ENCODE measurements at regions not wholly inside any gene's neighbourhood (a gene's known extent, or its start where the extent isn't known, plus 50 kb on each side); places are given as distances from the start of the nearest gene placed in this dataset.
A peak's percentile ranks its signal among the peaks of the same experiment; 100 is the strongest.
"Not testable (repeated sequence)": the region's sequence is repeated elsewhere in the genome, so short reads cannot be mapped to it uniquely, and the experiment has no call there.

DNA sequence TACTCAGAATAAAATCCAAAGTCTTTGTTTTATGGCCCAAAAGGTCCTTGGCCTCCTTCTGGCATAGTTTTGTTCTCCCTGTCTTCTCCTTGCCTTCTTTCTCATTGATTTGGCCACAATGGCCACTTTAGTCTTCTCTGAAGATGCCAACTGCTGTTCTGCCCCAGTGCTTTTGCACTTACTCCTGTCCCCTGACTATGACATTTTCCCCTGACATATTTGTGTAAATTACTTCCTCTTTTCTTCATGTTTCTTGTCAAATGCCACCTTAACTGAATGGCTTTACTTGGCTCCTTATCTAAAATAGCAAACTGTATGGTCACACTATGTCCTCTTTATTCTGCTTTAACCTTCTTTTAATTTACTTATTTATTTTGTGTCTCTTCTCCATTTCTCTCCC, 484.7 kb upstream of the ARRDC3 start:
- no peak for DNase-seq

DNA sequence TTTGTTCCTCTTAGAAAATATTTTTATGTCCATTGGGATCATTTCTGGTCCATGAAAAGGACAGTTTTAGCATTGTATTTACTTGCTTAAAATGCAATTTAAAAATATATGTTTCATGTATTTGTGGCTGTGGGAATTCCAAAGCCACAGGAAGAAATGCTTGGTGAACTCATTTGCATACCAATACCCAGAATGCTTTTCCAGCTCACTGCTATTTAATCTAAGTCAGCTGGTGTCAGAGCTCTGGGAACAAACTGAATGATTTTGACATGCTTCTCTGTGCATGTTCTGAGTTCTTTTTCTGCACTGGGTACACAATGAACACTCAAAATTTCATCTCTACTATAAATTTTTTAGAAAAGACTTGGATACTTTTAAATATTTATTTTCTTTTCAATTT, 482.8 kb upstream of the ARRDC3 start:
- no peak for DNase-seq

DNA sequence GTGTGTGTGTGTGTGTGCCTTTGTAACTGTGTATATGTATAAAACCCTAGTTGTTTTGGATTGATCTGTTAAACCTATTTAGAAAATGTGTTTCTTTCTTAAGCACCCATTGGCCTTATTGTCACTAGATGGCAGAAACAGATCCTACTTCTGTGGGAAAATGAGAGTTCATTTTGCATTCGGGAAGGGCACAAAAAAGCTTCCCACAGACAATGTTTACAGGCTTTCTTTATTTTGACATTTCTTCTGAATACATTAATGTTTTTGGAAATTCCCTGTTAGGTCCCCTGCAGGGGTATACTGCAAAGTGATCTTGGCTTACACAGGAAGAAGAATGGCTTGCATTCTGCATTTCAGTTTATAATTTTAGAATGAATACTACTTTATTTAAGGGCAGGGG, 481.8 kb upstream of the ARRDC3 start:
- DNase-seq: no peak

DNA sequence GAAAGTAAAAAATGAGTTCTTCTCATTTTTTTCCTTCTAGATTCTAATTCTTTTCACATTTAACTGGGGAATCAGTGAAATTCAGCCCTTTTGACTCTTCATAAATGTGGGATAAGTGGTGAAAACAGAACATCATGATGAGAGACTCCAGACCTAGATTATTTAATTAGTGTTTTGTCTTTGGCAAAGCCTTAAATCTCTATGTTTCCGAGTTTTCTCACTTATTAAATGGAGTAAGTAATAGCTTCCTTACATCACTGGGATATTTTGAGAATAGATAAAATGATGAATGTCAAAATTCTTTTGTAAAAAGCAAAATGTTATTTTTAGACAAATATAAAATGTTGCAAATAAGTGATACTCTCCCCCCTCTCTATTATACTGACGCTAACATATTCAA, 468.6 kb upstream of the ARRDC3 start:
- no peak for DNase-seq

DNA sequence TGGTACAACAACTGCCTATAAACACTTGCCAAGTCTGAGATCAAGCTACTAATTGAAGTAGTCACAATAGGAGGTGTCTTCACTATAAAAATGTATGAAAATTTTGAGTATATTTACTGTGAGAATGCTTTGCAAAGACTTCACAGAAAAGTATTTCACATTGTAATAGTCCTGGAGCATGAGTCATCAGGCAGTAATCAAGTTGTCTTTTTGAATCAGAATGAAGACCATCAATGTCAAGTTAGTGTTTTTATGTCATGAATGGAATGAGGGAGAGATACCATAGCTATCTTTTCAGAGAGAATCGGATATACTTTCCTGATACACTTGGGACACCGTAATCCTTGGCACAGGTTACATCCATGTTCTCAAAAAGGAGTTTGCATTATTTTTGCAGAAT, 466.9 kb upstream of the ARRDC3 start:
- no peak for DNase-seq

DNA sequence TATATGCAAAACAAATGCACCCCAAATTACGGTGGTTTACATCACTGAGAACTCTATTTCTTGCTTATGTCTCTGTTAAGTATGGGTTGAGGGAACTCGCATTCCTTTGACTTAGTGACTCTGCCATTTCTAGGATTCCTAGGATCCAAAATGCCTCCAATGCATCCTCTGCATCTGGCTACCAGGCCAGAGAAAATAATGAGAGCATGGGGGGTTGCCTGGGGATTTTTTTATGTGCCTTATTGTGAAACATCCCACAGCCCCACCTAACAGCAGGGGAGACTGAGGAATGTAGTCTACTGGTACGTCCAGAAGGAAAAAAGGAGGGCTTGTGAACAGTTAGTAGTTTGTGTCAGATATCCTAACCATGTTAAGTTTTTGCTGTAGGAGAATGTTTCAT, 466.0 kb upstream of the ARRDC3 start:
- DNase-seq: no peak

DNA sequence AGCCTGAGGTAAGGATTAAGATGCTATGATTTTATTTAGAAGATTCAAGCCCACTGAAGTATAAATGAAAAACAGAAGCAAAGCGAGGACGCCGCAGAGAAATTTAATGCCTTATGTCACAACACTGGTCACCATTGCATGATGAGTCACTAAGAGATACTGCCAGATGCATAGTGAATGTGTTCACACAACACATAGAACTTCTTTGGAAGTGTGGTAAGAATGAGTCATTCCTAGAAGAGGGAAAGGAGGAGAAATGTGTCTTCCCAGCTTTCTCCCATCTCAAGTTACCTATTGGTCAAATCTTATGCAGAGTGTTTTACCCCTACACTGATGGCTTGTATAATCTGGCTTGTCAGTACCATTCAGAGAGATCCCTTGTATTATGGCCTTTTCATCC, 465.3 kb upstream of the ARRDC3 start:
- no peak for DNase-seq

DNA sequence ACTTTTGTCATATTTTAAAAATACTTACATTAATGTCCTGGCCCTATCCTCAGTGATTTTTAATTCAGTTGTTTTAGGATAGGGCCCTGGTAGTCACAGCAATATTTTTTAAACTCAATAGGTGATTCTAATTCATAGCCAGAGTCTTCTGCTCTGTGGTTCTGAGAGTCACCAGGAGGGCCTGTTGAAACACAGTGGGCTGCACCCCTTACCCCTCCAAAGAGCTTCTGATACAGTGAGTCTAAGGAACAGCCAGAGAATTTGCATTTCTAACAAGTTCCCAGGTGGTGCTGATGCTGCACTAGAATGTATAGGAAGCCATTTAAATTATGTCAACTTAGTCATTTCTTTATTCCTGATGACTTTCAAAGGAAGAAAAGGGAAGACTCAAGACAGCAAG, 458.3 kb upstream of the ARRDC3 start:
- no peak for DNase-seq

DNA sequence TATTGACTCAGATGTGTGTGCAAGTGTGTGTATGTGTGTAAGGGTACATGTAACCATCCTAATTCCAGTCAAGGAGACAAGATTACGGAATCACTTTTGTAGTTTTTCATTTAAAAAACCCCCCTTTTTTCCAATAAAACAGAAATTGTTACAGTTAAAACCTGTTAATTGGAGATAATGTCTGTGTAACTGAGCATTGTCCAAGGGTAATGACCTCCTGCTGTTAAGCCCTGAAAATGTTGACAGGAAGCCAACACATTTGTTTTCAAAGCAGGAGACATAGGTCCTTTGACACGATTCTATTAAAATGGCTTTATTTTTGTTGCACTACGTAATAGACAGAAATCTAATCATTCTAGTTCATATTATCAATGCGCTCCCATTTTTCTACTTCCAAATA, 457.3 kb upstream of the ARRDC3 start:
- peak in 1 of 2 experiments; percentile 7 for DNase-seq

DNA sequence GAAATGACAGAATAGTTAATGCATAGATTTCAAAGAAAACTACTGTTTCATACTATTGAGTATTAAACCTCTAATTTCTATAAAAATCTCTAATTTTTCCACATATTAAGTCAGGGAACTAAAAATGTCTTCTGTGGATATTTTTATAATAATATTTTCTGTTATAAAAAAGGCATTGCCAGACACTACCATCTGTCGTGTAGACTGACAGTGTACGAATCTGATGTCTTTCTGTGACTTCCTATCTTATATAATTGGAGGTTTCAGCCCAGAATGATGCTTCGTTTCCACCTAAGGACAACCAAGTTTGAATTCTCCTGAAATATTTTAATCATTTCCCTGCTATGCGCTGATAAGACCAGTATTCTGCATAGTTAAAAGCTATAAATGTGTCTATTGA, 456.6 kb upstream of the ARRDC3 start:
- no peak for DNase-seq

DNA sequence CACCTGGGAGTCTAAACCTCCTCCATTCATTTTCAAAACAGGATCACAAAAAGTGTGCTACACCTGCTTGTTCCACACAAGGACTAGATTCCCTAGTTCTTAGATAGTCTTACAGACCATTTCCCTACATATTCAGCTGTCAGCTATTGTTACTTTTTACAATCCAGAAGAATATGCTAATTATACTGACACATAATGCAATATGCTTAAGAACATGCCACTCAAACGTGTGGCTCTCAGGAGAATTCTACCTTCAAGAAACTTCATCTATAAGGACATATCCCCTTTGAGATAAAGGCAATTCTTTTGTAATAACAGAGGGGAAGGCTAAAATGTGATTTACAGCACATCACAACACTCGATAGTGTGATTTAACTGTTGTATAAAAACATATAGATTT, 456.1 kb upstream of the ARRDC3 start:
- DNase-seq: no peak

DNA sequence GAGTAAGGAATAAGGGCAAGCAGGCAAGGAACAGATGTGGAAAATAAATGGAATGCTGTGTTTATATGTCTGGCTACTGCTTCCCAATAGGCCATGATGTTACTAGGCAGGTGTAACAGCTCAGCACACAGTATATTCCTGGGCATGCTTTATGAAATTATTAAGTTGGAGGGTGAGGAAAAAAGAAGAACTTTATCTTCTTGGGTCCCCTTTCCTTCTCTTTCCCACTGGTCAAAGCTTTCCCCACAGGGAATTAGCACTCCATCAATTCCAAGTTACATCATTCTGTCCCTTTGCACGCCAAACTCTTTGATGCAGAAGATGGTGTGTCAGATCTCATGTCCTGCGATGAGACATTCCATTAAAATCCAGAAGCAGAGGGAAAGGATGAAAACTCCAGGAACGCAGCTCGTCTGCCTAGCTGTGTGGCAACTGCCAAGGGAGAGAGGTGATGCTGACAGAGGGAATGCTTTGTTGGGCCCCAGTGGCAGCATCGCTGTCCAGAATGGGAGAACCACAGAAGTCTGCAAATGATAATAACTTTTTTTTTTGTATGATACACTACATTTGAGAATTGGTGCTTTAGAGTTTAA, 447.3 kb upstream of the ARRDC3 start:
- no peak for DNase-seq

DNA sequence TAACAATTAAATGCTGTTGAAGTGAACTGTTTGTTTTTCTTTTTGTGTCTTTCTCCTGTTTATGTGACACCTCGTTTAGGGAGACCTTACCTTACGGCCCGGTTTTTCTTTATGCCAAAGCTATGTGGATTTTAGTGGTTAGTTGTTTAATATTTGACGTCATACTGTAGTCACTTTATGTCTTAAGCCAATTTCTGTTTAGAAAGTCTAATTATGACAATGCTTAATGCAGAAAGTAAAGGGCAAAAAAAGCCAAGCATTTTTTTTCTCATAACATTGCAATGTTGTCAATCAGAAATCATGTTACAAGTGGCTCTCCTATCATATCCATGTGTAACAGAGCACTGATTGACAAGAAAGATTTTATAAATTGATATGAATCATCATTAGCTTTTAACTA, 442.5 kb upstream of the ARRDC3 start:
- no peak for DNase-seq

DNA sequence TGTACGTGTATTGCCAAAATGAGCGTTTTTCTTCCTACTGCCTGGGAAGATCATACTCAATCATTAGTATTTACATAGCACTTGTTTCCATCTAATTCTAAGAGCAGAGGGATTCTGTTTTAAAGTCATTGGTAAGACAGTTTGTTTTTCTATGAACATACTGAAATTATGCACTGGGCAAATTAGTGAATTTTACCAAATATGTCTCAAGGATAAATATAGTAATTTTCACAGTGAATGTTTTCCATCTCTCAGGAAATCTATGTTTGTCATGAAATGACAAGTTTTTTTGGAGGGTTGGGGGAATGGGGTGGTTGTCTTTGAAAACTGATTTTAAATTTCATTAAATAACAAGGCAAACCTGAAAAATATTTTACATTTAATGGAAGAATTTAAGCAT, 441.3 kb upstream of the ARRDC3 start:
- DNase-seq: no peak

DNA sequence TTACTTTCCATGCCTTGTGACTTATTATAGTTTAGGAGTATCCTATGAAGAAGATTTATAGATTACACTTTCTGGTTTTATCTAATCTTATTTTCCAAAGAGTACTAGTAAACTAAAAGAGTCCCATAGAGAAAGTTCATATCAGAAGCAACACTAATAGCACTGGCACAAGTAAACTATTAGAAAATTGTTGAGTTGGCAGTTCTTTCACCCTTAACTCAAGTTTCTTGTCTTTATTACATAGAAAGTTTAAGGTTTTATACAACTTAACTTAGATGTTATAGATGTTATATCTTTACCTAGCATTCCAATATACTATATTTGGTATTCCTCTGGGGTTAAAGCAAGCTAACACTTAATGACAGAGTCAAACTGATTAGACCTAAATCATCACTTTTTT, 437.8 kb upstream of the ARRDC3 start:
- no peak for DNase-seq

DNA sequence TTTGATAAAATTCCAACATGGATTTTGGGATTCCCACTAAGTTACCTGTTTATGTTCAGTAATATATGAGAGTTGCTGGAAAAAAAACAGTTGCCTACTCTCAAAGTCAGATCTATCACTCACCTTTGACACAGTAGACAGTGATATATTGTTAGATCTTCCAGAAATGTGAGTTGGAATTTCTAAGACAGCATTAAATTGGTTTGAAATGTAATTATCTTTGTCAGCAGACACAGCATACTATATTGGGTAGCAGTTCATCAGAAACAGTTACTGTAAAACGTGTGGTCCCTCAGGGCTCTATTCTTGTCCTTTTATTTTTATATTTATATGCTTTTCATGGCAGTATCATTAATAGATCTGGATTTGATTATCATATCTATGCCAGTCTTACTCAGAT, 433.6 kb upstream of the ARRDC3 start:
- no peak for DNase-seq

DNA sequence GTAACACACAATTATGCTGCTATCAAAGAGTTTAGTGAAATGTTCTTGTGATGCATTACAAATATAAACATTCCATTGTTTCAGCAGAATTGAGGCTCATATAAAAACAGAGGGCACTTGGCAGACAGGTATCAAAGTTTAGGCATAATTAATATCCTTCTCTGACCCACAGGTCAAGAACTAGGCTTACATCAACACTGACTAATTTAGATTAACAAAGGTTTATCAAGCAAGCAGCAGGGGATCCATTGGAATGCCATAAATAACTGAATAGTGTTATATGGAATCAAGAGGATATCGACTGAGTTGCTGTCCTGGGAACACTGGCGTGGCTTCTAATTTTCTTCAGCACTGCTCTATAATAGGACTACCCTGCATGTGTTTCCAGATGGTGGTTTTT, 414.5 kb upstream of the ARRDC3 start:
- no peak for DNase-seq

DNA sequence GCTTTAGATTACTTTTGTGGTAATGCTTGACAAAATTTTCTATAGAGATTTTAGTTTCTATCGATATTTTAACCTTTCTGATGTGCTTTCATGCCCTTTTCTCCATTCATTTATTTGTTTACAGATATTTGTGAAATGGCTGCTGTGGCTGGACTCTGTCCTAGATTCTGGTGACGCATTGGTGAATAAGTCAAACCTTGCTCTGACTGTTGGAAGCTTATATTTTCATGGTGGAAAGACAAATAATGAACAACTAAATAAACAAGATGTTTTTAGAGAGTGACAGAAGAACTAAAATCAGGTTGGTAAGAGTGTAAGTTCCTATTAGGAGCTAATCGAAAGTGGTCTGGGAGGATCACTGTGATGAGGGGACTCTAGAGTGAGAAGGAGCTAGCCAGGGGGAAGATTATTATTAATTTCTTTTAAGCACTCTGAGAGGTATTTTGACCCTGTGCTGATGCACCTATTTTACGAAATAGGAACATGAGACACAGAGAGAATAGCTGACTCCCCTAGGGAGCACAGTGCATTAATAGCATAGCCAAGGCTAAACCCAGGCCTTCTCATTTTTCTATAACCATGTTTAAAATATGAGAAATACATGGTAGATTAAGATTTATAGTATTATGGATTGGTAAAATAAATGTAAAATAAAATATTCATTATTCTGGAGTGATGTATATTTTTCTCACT, 411.9 kb upstream of the ARRDC3 start:
- DNase-seq: no peak

DNA sequence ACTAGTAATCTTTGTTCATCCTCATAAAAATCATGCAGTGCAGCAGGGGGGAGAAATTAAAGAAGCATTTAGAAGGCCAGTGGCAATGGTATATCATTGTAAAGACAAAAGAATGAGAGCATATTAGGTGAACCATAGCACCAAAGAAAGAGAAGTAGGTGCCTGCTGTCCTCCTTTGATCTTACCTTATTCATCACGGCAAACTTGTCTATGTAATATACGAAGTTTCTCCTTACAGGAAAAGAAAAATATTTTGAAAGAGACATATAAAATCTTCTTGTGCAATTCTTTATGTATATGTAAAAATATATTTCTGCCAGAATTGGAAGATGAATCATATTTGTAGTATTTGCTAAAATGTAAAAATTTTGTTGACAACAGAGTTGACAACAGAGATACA, 411.3 kb upstream of the ARRDC3 start:
- no peak for DNase-seq

DNA sequence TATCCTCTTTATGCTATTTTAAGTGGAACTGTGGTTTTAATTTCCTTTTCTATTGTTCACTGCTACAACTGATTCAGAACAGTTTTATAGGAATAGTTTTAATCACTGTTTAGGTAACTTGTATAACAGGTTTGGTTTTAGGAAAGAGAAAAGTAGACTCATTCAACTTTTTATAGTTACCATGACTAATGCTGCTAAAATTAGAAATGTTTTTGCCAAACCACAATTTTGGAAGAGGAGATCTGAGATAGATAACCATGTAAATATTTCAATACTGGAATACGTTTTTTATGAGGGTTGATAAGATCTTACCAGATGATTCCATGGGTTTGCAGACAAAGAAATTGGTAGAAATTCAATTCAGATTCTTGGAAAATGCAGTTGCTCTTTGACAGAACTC, 404.6 kb upstream of the ARRDC3 start:
- DNase-seq: no peak

DNA sequence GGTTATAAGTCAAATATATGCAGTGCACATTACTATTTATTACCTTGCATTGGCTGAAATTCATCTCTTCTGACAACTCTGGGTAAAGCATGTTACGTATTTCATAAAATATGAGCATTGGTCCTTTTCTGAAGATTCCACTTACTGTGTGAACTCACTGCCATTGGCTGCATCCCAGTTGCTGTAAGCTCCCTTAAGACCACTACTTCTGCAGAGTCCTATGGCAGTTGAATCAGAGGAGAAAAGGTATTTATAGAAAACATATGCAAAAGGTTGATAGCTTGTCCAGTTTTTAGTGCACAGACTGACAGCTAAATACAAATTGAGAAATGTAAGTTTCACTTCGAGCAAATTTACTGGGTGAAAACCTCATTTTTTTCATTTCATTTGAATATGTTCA, 394.6 kb upstream of the ARRDC3 start:
- DNase-seq: no peak

DNA sequence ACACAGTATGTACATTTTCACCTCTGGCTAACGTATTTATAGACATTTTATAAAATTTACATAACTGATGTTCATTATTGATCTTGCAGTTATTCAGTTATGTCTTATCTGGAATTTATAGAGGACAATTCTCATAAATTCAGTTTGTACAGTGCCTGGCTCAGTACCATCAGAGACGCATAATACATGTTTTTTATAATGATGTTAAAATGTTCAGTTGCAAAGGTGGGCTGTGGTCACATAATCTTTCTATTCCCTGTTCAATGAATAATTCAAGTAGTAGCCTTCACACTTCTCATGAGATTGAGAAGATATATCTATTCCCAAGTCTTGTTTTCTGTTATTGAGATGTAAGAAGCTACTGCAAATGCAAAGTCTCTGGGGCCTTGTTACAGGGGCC, 393.1 kb upstream of the ARRDC3 start:
- no peak for DNase-seq

DNA sequence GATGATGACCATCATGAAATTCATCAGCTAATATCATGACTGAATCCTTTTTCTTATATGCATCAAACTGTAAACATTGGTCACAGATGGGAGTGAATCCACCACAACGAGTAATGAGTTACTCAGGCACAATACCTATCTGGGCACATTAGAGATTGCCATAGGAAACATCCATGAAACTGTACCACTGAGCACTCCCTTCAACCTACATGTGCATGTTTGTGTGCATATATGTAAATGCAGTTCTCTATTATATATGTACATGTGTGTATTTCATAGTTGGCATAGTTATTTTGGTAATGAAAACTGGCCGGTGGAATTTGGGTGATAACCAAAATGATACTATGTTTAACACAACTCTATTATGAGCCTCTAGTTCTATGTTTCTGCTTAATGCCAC, 387.3 kb upstream of the ARRDC3 start:
- no peak for DNase-seq

DNA sequence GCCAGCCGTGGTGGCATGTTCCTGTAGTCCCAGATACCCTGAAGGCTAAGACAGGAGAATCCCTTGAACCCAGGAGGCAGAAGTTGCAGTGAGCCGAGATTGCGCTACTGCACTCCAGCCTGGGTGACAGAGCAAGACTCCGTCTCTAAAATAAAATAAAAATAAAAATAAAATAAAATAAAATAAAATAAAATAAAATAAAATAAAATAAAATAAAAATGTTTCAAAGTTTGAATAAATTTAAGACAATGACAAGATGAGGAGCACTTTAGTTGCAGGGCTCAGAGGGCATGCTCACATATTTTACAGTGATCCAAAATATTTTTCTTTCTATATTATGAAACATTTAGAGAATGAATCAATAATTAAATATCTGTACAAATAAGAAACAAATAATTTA, 374.3 kb upstream of the ARRDC3 start:
- DNase-seq: not testable (repeated sequence)

DNA sequence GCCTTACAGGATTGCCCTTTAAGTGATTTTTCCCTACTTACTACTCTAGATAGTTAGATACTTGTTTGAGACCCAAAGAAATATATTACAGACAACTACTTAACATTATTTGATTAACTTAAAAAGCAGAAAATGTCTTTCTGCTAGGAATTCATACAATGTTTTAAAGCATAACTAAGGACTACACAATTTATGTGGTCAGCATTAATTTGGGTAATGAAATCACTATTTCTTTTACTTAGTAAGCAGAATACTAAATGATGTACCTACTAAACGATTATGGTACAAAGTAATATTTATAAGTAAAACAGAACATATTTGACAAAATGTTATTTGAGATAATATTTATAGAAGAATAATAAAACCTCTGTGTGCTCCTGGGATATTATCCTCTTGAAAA, 371.9 kb upstream of the ARRDC3 start:
- no peak for DNase-seq

Data from NCI-H1930 (cell line).